ENCODE measurements at regions not wholly inside any gene's neighbourhood (a gene's known extent, or its start where the extent isn't known, plus 50 kb on each side); places are given as distances from the start of the nearest gene placed in this dataset.
"Not testable (repeated sequence)": the region's sequence is repeated elsewhere in the genome, so short reads cannot be mapped to it uniquely, and the experiment has no call there.

DNA sequence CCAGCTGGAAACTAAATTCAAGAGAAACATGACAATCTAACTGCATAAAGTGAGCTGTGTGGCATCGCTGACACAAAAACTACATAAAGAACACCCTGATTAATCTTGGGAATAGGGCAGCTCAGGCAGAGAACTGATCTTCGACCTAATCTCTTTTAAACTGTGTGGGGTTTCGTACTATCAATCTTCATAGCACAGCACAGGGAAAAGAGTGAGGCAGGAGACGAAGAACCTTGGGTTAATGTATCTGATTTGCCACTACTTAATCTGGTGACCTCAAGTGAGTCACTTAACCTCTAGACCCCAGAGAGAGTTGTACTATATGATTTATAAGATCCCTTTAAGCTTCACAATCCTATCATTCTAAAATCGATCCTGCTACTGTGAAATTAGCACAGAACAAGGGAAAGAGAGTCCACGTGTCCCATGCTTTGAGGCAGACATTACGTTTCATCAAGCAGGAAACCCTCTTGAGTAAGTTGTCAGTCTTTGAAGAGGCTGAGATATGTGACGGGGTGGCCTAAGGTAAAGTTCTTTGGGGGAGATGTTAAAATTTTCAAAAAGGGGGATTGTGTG, 519.7 kb downstream of the SOCS6 start:
- no peak for DNase-seq (ENCODE audit: low read depth)

- peak; percentile 30 for DNase-seq (ENCODE audit: low read depth)
These were observed 493.1 kb downstream of the SOCS6 start for GRCh38 chr18:70781860-70782453.

- not testable (repeated sequence) for DNase-seq (ENCODE audit: low read depth)
These were observed 477.4 kb downstream of the SOCS6 start for GRCh38 chr18:70766254-70766653.

DNA sequence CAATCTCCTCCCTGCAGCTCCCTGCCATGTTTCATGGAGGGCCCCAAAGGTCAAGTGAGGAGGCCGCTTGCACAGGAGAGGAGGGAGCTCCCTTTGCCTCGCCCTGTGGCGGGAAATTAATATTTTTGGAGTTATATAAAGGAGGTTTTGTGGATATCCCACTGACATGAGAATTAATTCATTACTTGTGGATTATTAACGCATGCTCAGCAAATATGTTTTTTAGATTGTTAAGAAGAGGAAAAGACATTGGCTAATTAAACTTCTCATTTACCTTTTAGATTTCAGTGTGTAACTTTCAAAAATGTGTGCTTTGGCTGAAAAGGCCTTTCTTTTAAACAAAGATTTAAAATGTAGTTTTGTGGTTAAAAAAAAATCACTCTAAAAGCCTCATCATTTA, 474.0 kb downstream of the SOCS6 start:
- no peak for DNase-seq (ENCODE audit: low read depth)

- DNase-seq (ENCODE audit: low read depth), result no peak
These were observed 469.9 kb downstream of the SOCS6 start for GRCh38 chr18:70758780-70759179.

- no peak for DNase-seq (ENCODE audit: low read depth)
These were observed 465.6 kb downstream of the SOCS6 start for GRCh38 chr18:70754486-70754885.

GRCh38 chr18:70732916-70733315, 444.1 kb downstream of the SOCS6 start:
- DNase-seq (ENCODE audit: low read depth), result no peak

- no peak for DNase-seq (ENCODE audit: low read depth)
These were observed 443.3 kb downstream of the SOCS6 start for GRCh38 chr18:70732188-70732587.

DNA sequence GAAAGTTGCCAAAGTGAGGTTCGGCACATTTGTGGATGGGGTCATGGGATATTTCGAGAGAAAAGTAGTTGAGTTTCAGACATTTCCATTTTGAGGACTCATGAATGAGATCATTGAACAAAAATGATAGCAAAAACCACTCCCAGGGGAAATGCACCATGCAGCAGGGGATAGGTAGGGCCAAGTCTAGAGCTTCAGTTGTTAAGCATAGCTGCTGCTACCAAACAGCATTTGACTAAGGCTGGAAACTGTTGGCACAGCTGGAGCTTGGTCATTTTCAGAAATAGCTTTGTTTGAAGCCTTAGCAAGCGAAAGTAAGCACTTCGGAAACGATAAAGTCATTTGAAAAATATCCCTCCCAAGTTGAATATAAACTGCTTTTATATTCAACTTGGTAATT, 431.8 kb downstream of the SOCS6 start:
- no peak for DNase-seq (ENCODE audit: low read depth)

GRCh38 chr18:70709720-70710119, 420.9 kb downstream of the SOCS6 start:
- DNase-seq (ENCODE audit: low read depth), result no peak

DNA sequence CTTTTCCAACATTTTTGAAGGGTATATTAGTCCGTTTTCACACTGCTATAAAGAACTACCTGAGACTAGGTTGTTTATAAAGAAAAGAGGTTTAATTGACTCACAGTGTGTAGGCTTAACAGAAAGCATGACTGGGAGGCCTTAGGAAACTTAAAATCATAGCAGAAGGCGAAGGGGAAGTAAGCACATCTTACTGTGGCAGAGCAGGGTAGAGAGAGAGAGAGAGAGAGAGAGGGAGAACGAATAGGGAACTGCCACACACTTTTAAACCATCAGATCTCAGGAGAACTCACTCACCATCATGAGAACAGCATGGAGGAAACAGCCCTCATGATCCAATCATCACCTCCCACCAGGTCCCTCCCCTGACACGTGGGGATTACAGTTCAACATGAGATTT, 420.3 kb downstream of the SOCS6 start:
- no peak for DNase-seq (ENCODE audit: low read depth)

DNA sequence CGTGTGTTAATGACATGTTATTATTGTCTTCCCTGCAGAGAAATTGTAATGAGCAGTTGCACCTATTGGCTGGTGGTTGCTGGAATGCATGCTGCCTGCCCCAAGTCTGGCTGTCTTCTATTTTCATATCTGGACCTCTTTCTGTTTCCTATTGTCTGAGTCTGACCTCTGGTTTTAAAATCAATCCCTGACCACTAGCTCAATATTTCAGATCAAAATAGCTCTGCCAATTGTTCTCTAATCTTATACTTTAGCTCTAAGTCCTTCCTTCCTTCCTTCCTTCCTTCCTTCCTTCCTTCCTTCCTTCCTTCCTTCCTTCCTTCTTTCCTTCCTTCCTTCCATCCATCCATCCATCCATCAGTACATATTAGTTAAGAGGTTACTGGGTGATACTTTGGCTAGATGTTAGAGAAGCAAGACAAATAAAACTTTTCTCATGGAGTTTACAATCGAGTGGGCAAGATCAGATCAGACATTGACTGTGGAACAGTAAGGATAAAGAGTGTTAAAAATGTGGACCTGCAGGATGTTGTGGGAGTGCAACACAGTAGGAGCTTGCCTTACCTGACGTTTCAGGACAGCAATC, 417.1 kb downstream of the SOCS6 start:
- no peak for DNase-seq (ENCODE audit: low read depth)

DNA sequence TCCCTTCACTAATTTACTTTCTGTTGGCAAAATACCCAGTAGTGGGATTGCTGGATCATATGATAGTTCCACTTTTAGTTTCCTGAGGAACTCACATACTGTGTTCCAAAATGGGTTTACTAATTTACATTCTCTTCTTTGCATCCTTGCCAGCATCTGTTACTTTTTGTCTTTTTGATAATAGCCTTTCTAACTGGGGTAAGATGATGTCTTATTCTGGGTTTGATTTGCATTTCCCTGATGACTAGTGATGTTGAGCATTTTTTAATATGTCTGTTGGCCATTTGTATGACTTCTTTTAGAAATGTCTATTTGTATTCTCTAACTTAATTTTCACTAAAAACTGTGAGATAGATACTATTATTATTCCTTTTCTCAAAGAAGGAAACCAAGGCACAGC, 411.7 kb downstream of the SOCS6 start:
- no peak for DNase-seq (ENCODE audit: low read depth)

- no peak for DNase-seq (ENCODE audit: low read depth)
These were observed 409.7 kb downstream of the SOCS6 start for GRCh38 chr18:70698574-70698973.

GRCh38 chr18:70693246-70693645, 404.4 kb downstream of the SOCS6 start:
- DNase-seq (ENCODE audit: low read depth), result no peak

GRCh38 chr18:70689765-70690164, 400.9 kb downstream of the SOCS6 start:
- DNase-seq (ENCODE audit: low read depth), result not testable (repeated sequence)

DNA sequence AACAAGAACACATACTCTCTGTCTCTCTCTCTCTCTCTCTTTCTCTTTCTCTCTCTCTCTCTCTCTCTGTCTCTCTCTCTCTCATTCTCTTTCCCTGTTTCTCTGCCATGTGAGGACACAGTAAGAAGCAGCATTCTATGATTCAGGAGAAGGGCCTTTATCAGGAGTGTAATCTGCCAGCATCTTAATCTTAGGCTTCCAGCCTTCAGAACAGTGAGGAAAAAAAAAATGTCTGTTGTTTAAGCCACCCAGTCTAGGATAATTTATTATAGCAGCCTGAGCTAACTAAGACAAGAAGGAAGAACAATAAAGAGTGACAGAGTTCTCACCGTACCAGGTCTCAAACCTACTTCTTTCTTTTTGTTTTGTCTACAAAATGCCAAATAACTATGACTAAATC, 399.4 kb downstream of the SOCS6 start:
- DNase-seq (ENCODE audit: low read depth), result no peak

DNA sequence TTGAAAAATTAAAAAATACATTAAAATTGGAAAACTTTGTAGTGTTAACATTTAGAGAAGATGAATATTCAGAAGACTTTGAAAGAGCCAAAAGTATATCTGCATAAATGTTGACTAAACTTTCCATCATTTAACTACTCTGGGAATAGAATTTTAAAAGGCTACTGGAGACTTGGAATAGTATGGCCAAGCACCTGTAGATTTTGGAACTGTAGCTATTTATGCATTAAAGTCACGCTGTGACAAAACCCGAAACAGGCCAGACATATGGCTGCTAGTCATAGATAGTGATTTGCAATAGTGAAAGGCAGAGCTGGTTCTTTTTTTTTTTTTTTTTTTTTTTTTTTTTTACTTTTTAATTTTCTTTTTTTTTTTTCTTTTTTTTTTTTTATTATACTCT, 396.0 kb downstream of the SOCS6 start:
- no peak for DNase-seq (ENCODE audit: low read depth)

DNA sequence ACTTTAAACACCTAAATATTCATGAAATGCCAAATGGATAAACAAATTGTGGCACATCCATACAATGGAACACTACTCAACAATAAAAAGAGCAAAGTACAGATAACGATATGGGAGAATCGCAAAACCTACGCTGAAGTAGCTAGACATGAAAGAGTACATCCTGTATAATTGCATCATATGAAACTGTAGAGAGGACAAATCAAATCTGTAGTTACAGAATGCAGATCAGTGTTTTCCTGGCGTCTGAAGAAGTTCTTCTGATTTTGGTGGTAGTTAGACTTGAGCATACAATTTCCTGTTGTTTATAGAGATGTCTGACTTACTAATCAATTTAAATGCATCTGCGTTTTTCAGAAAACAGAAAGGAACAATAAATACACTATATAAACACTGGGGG, 394.4 kb downstream of the SOCS6 start:
- DNase-seq (ENCODE audit: low read depth), result no peak

DNA sequence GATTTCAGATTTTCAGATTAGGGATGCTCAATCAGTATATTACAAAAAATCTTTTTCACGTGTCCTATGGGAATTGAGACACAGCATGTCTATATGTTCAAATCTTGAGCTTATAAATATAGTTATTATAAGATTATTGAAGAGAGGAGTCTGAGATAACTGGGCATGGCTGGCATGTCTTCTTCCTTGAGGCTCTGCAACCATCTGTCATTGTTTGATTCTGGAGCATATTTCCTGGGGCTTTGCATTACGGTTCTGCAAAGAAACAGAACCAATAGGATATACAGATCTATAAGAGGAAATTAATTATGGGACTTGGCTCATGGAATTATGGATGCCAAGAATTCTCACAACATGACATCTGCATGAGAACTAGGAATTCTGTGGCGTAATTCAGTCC, 386.1 kb downstream of the SOCS6 start:
- DNase-seq (ENCODE audit: low read depth), result no peak

DNA sequence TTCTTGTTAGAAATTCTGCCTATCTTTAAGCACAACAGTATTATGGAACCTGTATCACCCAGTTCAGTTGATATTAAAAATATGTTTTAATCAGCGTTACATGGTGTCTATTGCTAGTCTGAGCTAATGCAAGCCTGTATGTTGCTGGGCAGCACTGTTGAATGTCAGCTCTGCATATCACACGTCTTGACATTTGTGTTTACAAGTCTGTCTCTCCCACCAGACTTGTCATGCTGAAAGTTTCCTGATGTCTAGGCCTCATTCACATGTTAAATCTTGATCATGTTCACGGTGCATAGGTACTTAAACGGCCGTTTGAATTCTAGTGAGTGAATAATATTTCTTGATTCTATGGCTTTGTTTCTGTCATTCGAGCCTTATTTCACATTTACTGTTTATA, 385.0 kb downstream of the SOCS6 start:
- no peak for DNase-seq (ENCODE audit: low read depth)

- DNase-seq (ENCODE audit: low read depth), result no peak
These were observed 383.7 kb downstream of the SOCS6 start for GRCh38 chr18:70672581-70672980.

DNA sequence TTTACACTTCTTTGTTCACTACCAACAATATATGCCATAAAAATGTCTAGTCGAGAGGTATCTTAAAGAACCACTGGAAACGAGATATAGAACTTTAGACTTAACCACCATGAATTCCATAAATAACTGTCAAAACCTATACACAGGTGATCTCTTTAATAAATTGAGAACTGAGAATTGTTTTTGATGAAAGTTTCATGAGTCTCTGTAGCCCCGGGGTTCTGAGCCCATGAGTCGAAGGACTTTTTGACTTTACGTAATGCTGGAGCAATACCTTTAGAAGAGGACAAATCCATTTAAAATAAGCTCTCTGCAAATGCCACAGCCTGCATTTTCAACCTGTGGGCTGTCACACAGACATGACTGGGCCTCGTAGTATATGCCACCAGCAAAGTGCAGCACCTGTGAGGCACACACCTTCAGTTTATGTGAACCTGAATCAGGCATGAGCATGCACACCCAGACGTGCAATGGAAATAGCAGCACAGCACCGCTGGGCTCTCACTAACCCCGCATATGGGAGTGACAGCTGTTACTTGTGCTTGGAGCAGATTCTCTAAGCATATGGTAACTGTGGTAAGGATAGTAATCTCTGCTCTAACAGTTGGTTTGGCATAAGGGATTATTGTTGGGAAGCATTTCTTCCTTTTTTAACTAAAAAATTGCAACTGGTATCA, 383.2 kb downstream of the SOCS6 start:
- no peak for DNase-seq (ENCODE audit: low read depth)
